ENCODE measurements at regions not wholly inside any gene's neighbourhood (a gene's known extent, or its start where the extent isn't known, plus 50 kb on each side); places are given as distances from the start of the nearest gene placed in this dataset.
"Not testable (repeated sequence)": the region's sequence is repeated elsewhere in the genome, so short reads cannot be mapped to it uniquely, and the experiment has no call there.

GRCh38 chr11:86749821-86750401 lies 50.4 kb upstream of the PRSS23 start:
- no peak for DNase-seq

- no peak for DNase-seq
These were observed 51.0 kb upstream of the PRSS23 start for GRCh38 chr11:86749376-86749775.

- DNase-seq, result no peak
These were observed 52.0 kb upstream of the PRSS23 start for GRCh38 chr11:86748296-86748695.

GRCh38 chr11:86747801-86748200 lies 52.5 kb upstream of the PRSS23 start:
- DNase-seq, result no peak

GRCh38 chr11:86746514-86746913 lies 53.8 kb upstream of the PRSS23 start:
- no peak for DNase-seq

- no peak for DNase-seq
These were observed 54.8 kb upstream of the PRSS23 start for GRCh38 chr11:86745571-86745970.

- peak; percentile 77 for DNase-seq
These were observed 56.9 kb upstream of the PRSS23 start for GRCh38 chr11:86743223-86744118.

- peak; percentile 29 for DNase-seq
These were observed 58.2 kb upstream of the PRSS23 start for GRCh38 chr11:86741839-86742805.

- no peak for DNase-seq
These were observed 58.9 kb upstream of the PRSS23 start for GRCh38 chr11:86741484-86741835.

GRCh38 chr11:86740628-86741483 lies 59.5 kb upstream of the PRSS23 start:
- DNase-seq, result peak; percentile 68

GRCh38 chr11:86738568-86738967 lies 61.8 kb upstream of the PRSS23 start:
- DNase-seq, result no peak

- DNase-seq, result no peak
These were observed 62.6 kb upstream of the PRSS23 start for GRCh38 chr11:86737737-86738136.

GRCh38 chr11:86737230-86737629 lies 63.1 kb upstream of the PRSS23 start:
- no peak for DNase-seq

- no peak for DNase-seq
These were observed 63.8 kb upstream of the PRSS23 start for GRCh38 chr11:86736291-86737143.

- DNase-seq, result no peak
These were observed 63.3 kb upstream of the ME3 start for GRCh38 chr11:86735451-86736290.

- DNase-seq, result not testable (repeated sequence)
These were observed 60.3 kb upstream of the ME3 start for GRCh38 chr11:86732739-86733138.

GRCh38 chr11:86732286-86732685 lies 59.9 kb upstream of the ME3 start:
- DNase-seq, result not testable (repeated sequence)

GRCh38 chr11:86729576-86729975 lies 57.2 kb upstream of the ME3 start:
- not testable (repeated sequence) for DNase-seq

GRCh38 chr11:86728562-86728961 lies 56.1 kb upstream of the ME3 start:
- no peak for DNase-seq

GRCh38 chr11:86726770-86727504 lies 54.5 kb upstream of the ME3 start:
- DNase-seq, result no peak

Measured in activated CD4-positive, alpha-beta T cell treated with anti-CD3 and anti-CD28 coated beads, Interleukin-2, amount 50 U/mL, for 16 hours (primary cell).